ENCODE measurements at regions not wholly inside any gene's neighbourhood (a gene's known extent, or its start where the extent isn't known, plus 50 kb on each side); places are given as distances from the start of the nearest gene placed in this dataset.

- no peak for TF ChIP-seq CTCF (conservative IDR thresholded peaks at IDR 0.05; ENCODE audit: control insufficient read depth, insufficient read depth, low read depth, low read length)
- no peak overlapping the region for H3K4me3 ChIP-seq (ENCODE audit: control insufficient read depth, low read depth, low read length)
- DNase-seq (ENCODE audit: low read depth) = no peak
Observed at GRCh38 chr12:124201248-124201647, 93.6 kb upstream of the RFLNA start.

GRCh38 chr12:124203176-124203575 is 91.7 kb upstream of the RFLNA start:
- no peak overlapping the region for H3K4me3 ChIP-seq (ENCODE audit: control insufficient read depth, low read depth, low read length)
- no peak for TF ChIP-seq CTCF (conservative IDR thresholded peaks at IDR 0.05; ENCODE audit: control insufficient read depth, insufficient read depth, low read depth, low read length)
- DNase-seq (ENCODE audit: low read depth) = no peak

- no peak for DNase-seq (ENCODE audit: low read depth)
- TF ChIP-seq CTCF (conservative IDR thresholded peaks at IDR 0.05; ENCODE audit: control insufficient read depth, insufficient read depth, low read depth, low read length) = no peak
- no peak overlapping the region for H3K4me3 ChIP-seq (ENCODE audit: control insufficient read depth, low read depth, low read length)
Observed at GRCh38 chr12:124205405-124205804, 89.5 kb upstream of the RFLNA start.

- DNase-seq (ENCODE audit: low read depth) = no peak
- no peak for TF ChIP-seq CTCF (conservative IDR thresholded peaks at IDR 0.05; ENCODE audit: control insufficient read depth, insufficient read depth, low read depth, low read length)
- no peak overlapping the region for H3K4me3 ChIP-seq (ENCODE audit: control insufficient read depth, low read depth, low read length)
Observed at GRCh38 chr12:124207049-124207448, 87.8 kb upstream of the RFLNA start.

GRCh38 chr12:124207617-124208016 is 87.3 kb upstream of the RFLNA start:
- H3K4me3 ChIP-seq (ENCODE audit: control insufficient read depth, low read depth, low read length) = no peak overlapping the region
- no peak for DNase-seq (ENCODE audit: low read depth)
- TF ChIP-seq CTCF (conservative IDR thresholded peaks at IDR 0.05; ENCODE audit: control insufficient read depth, insufficient read depth, low read depth, low read length) = no peak

GRCh38 chr12:124208489-124208888 is 86.4 kb upstream of the RFLNA start:
- peak; percentile 1 for DNase-seq (ENCODE audit: low read depth)
- TF ChIP-seq CTCF (conservative IDR thresholded peaks at IDR 0.05; ENCODE audit: control insufficient read depth, insufficient read depth, low read depth, low read length) = no peak
- H3K4me3 ChIP-seq (ENCODE audit: control insufficient read depth, low read depth, low read length) = no peak overlapping the region

- TF ChIP-seq CTCF (conservative IDR thresholded peaks at IDR 0.05; ENCODE audit: control insufficient read depth, insufficient read depth, low read depth, low read length) = no peak
- no peak overlapping the region for H3K4me3 ChIP-seq (ENCODE audit: control insufficient read depth, low read depth, low read length)
- DNase-seq (ENCODE audit: low read depth) = no peak
Observed at GRCh38 chr12:124210991-124211577, 83.8 kb upstream of the RFLNA start.
